PC-9 (cell line): ENCODE measurements at regions not wholly inside any gene's neighbourhood (a gene's known extent, or its start where the extent isn't known, plus 50 kb on each side); places are given as distances from the start of the nearest gene placed in this dataset.

ENCODE experiments used
- BruUV-seq: library from RNA; stranded (reverse); fragments of 400-500 nt; replicated peaks from 2 replicates; lab custom pipeline; 2021; lab: Mats Ljungman, UMichigan
- CTCF ChIA-PET: fragments of 300-600 bp; sonication (Branson Sonifier 250); formaldehyde crosslinking; loops from one replicate; lab custom pipeline; 2022; ENCODE audit warnings: antibody characterized with exemption; lab: Charles Lee
- POLR2A ChIA-PET: fragments of 300-600 bp; sonication (Branson Sonifier 250); formaldehyde crosslinking; loops from one replicate; lab custom pipeline; 2022; ENCODE audit warnings: antibody characterized with exemption; ENCODE audit not compliant: unreplicated experiment; lab: Charles Lee
- DNase-seq, 2 experiments: peaks; one replicate each; pipeline versions ENCODE4 v3.0.0 to v3.0.0-alpha.2; 2015 to 2022; ENCODE audit warnings: mixed read lengths in 1 of 2
- H2AFZ ChIP-seq: fragments of 200-600 bp; sonication (generic); 2 replicates; pipeline ENCODE4 v1.8.1; 2017; ENCODE audit warnings: antibody characterized with exemption
- H3F3A ChIP-seq: fragments of 200-600 bp; sonication (generic); 2 replicates; pipeline ENCODE4 v1.8.1; 2017; ENCODE audit warnings: antibody characterized with exemption, mild to moderate bottlenecking, low read depth; ENCODE audit not compliant: insufficient read depth
- H3K27ac ChIP-seq: fragments of 200-600 bp; sonication (generic); 2 replicates; pipeline ENCODE4 v1.6.1; 2016; ENCODE audit warnings: mixed run types
- H3K27me3 ChIP-seq: fragments of 200-600 bp; sonication (generic); 2 replicates; pipeline ENCODE4 v1.6.1; 2016; ENCODE audit warnings: low read depth, mixed run types; ENCODE audit not compliant: insufficient read depth
- H3K36me3 ChIP-seq: fragments of 200-600 bp; sonication (generic); 2 replicates; pipeline ENCODE4 v1.6.1; 2016; ENCODE audit warnings: low read depth, mixed run types
- H3K4me1 ChIP-seq: fragments of 200-600 bp; sonication (generic); replicated peaks from 2 replicates; pipeline ENCODE4 v1.6.1; 2016; ENCODE audit warnings: mixed run types; ENCODE audit not compliant: insufficient read depth
- H3K4me2 ChIP-seq: fragments of 200-600 bp; sonication (generic); 2 replicates; pipeline ENCODE4 v1.6.1; 2017; ENCODE audit warnings: mixed run types
- H3K4me3 ChIP-seq: fragments of 200-600 bp; sonication (generic); 2 replicates; pipeline ENCODE4 v1.6.1; 2016; ENCODE audit warnings: mixed run types
- H3K79me2 ChIP-seq: fragments of 200-600 bp; sonication (generic); 2 replicates; pipeline ENCODE4 v1.6.1; 2017; ENCODE audit warnings: low read depth, mixed run types
- H3K9me2 ChIP-seq: fragments of 200-600 bp; sonication (generic); 2 replicates; pipeline ENCODE4 v1.8.1; 2017; ENCODE audit warnings: mild to moderate bottlenecking; ENCODE audit not compliant: insufficient read depth
- H3K9me3 ChIP-seq: fragments of 200-600 bp; sonication (generic); 2 replicates; pipeline ENCODE4 v1.8.1; 2016; ENCODE audit warnings: low read depth; ENCODE audit not compliant: insufficient read depth
- H4K20me1 ChIP-seq: fragments of 200-600 bp; sonication (generic); 2 replicates; pipeline ENCODE4 v1.8.1; 2017; ENCODE audit not compliant: insufficient read depth
- EZH2 ChIP-seq: fragments of 200-600 bp; sonication (generic); IDR thresholded peaks from 2 replicates; pipeline ENCODE4 v1.8.0; 2017; ENCODE audit warnings: antibody characterized with exemption, low read depth
- intact Hi-C: fragments of 100-400 bp; cut with micrococcal nuclease; formaldehyde crosslinking; loops from one replicate; pipeline ENCODE4 v1.10.0; 2022; ENCODE audit not compliant: unreplicated experiment
- TF ChIP-seq, protein P1 (sequence below): fragments of 200-600 bp; sonication (generic); conservative IDR thresholded peaks from 2 replicates; pipeline ENCODE4 v1.6.1; 2017; ENCODE audit warnings: mixed run types, antibody characterized with exemption, mild to moderate bottlenecking, moderate library complexity

DNA sequence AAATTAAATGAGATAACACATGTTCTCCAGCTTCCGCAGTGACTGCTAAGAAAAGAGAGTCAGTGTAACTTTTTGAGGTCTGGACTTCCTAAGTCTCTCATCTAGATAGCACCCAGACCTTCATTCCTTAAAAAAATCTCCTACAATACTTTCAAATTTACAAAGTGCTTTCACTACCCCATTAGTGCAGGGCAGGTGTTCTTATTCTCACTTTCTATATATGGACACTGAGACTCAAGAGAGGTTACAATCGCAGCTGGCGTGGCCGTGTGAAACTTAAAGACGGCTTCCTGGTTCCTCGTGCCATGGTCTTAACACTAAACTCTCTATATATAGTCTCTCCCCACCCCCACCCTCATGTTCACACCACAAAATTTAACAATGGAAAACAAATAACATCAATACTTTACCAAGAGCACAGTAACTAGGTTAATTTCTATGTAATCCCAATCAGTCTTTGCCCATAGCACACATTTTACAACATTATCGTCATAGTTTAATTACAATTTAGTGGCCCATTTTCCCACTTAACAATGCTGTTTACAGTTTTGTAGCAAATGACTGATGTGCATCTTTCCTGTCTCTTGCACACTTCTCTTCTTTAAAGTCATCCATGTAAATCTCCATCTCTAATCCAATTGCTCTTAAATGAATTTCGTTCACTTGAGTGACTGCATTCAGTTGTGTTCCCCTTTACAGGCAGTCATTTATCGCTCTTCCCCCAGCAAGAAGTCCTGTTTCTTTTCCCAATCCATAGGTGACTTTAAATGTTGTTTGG, 78.8 kb upstream of the ARID1B start:
- Histone ChIP-seq H3K4me2 (peak overlapping the region; percentile 31), H4K20me1 (no peaks in the 10 kb centered on the region), H3K79me2 (no peaks in the 10 kb centered on the region), H2AFZ (no peak overlapping the region), H3K4me1 (0 out of 2 replicates have a peak, but pooled peaks cover 11% of the 10 kb centered on the region), H3K27me3 (no peaks in the 10 kb centered on the region), H3K9me2 (no peaks in the 10 kb centered on the region), H3K36me3 (no peaks in the 10 kb centered on the region), H3K9me3 (no peaks in the 10 kb centered on the region), H3K27ac (no peak overlapping the region), H3F3A (peaks cover 10% of the 10 kb centered on the region), H3K4me3 (no peak overlapping the region)
- BruUV-seq = no TSS peak
- DNase-seq = no peak
- CTCF ChIA-PET = no interaction called here
- TF ChIP-seq, protein P1, sequence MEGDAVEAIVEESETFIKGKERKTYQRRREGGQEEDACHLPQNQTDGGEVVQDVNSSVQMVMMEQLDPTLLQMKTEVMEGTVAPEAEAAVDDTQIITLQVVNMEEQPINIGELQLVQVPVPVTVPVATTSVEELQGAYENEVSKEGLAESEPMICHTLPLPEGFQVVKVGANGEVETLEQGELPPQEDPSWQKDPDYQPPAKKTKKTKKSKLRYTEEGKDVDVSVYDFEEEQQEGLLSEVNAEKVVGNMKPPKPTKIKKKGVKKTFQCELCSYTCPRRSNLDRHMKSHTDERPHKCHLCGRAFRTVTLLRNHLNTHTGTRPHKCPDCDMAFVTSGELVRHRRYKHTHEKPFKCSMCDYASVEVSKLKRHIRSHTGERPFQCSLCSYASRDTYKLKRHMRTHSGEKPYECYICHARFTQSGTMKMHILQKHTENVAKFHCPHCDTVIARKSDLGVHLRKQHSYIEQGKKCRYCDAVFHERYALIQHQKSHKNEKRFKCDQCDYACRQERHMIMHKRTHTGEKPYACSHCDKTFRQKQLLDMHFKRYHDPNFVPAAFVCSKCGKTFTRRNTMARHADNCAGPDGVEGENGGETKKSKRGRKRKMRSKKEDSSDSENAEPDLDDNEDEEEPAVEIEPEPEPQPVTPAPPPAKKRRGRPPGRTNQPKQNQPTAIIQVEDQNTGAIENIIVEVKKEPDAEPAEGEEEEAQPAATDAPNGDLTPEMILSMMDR = no peak
- no peak for TF ChIP-seq EZH2
- POLR2A ChIA-PET = no interaction called here
- intact Hi-C loops = no loop called here

DNA sequence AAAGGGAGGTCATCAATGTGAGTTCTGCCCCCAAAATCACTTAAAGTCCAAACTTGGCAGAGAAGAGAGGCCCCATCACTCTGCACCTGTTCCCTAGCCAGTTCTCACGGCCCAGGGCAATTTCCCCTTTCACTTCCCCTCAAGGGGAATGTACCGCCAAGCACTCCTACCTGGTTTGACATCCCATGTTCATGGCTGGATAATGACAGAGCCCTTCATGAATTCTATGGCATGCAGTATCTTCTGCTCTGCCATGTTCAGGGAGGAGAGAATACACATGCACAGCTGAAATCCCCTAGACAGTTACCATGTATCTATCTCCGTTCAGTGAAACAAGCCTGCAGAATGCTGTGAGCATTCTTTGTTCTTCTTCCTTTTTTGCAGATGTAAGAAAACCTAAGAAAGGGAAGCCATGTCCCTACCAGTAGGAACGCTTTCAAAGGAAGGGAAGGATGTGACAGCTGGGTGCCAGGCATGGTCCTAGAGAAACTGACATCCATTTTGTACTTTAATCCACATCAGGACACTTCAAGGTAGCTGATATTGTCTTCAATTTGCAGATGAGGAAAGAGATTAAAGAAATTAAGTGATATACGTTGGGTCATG, 79.8 kb upstream of the ARID1B start:
- DNase-seq = no peak
- POLR2A ChIA-PET = no interaction called here
- Histone ChIP-seq H3K27me3 (no peaks in the 10 kb centered on the region), H3K27ac (no peak overlapping the region), H3F3A (peaks cover 10% of the 10 kb centered on the region), H2AFZ (no peak overlapping the region), H3K4me2 (no peak overlapping the region), H3K79me2 (no peaks in the 10 kb centered on the region), H3K36me3 (no peaks in the 10 kb centered on the region), H3K9me3 (no peaks in the 10 kb centered on the region), H3K9me2 (no peaks in the 10 kb centered on the region), H4K20me1 (no peaks in the 10 kb centered on the region), H3K4me3 (no peak overlapping the region), H3K4me1 (0 out of 2 replicates have a peak, but pooled peaks cover 11% of the 10 kb centered on the region)
- TF ChIP-seq, protein P1 = no peak
- no peak for TF ChIP-seq EZH2
- CTCF ChIA-PET = no interaction called here
- intact Hi-C loops = no loop called here
- BruUV-seq = no TSS peak

DNA sequence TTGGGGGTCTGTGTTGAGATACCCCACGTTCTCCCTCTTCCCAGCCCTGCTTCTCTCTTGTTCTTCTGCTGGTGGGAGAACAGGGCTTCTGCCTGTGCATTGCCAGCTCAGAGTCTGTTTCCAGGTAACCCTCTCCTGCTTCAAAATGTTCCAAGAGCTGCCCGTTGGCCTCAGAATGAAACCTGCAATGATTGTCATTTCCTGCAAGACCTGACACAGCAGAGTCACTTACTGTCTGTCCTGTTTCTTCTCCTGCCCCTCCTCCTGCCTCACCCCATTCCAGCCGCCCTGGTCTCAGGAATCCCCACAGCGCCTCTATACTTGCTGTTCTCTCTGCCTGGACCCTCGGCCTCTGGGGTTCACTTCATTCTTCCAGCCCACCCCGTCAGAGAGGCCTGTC, 81.4 kb upstream of the ARID1B start:
- Histone ChIP-seq H3K36me3 (no peaks in the 10 kb centered on the region), H4K20me1 (no peaks in the 10 kb centered on the region), H3K79me2 (no peaks in the 10 kb centered on the region), H3K4me2 (no peak overlapping the region), H3K9me2 (no peaks in the 10 kb centered on the region), H2AFZ (no peak overlapping the region), H3F3A (peaks cover 10% of the 10 kb centered on the region), H3K9me3 (no peaks in the 10 kb centered on the region), H3K4me3 (no peak overlapping the region), H3K4me1 (0 out of 2 replicates have a peak, but pooled peaks cover 11% of the 10 kb centered on the region), H3K27me3 (no peaks in the 10 kb centered on the region), H3K27ac (no peak overlapping the region)
- TF ChIP-seq, protein P1 = no peak
- ChIA-PET POLR2A (interaction anchor here (0.6 kb wide), 1 partner anchor 13 kb away, joined by 6 read pairs; no protein-coding TSS in a partner anchor), CTCF (no interaction called here)
- DNase-seq = no peak
- intact Hi-C loops = no loop called here
- BruUV-seq = no TSS peak
